MCF 10A (cell line): ENCODE measurements at regions not wholly inside any gene's neighbourhood (a gene's known extent, or its start where the extent isn't known, plus 50 kb on each side); places are given as distances from the start of the nearest gene placed in this dataset.

ENCODE experiments used
- BruUV-seq: library from RNA; stranded (reverse); fragments of 400-500 nt; replicated peaks from 2 replicates; lab custom pipeline; 2021; lab: Mats Ljungman, UMichigan
- CTCF ChIA-PET: fragments of 300-600 bp; sonication (Branson Sonifier 250); formaldehyde crosslinking; extraction: SDS; loops from one replicate; lab custom pipeline; 2021; ENCODE audit warnings: antibody characterized with exemption, inconsistent platforms; lab: Yijun Ruan, JAX
- POLR2A ChIA-PET: fragments of 300-600, 350-650 bp; sonication (Branson Sonifier 250); formaldehyde crosslinking; extraction: SDS; loops from one replicate; lab custom pipeline; 2020; ENCODE audit warnings: antibody characterized with exemption, inconsistent platforms; lab: Yijun Ruan, JAX
- DNase-seq: peaks from one replicate; pipeline ENCODE4 v3.0.0-alpha.2; 2018; ENCODE audit not compliant: unreplicated experiment
- H3K27ac Mint-ChIP-seq: one replicate; pipeline ENCODE4 v1.8.0; 2022; ENCODE audit warnings: mild to moderate bottlenecking, low read depth, mixed read lengths; ENCODE audit not compliant: unreplicated experiment
- H3K27me3 Mint-ChIP-seq: one replicate; pipeline ENCODE4 v1.8.0; 2022; ENCODE audit warnings: mixed read lengths; ENCODE audit not compliant: insufficient read depth, unreplicated experiment
- H3K36me3 Mint-ChIP-seq: one replicate; pipeline ENCODE4 v1.8.0; 2022; ENCODE audit warnings: mild to moderate bottlenecking, moderate library complexity, mixed read lengths; ENCODE audit not compliant: insufficient read depth, unreplicated experiment
- H3K4me1 Mint-ChIP-seq: one replicate; pipeline ENCODE4 v1.8.0; 2022; ENCODE audit warnings: mixed read lengths; ENCODE audit not compliant: insufficient read depth, unreplicated experiment
- H3K4me3 Mint-ChIP-seq: one replicate; pipeline ENCODE4 v1.8.0; 2022; ENCODE audit warnings: mild to moderate bottlenecking, moderate library complexity, mixed read lengths; ENCODE audit not compliant: unreplicated experiment
- H3K9me3 Mint-ChIP-seq: one replicate; pipeline ENCODE4 v1.8.0; 2022; ENCODE audit warnings: mixed read lengths; ENCODE audit not compliant: unreplicated experiment
- CTCF ChIP-seq: fragments of 200-600 bp; IDR thresholded peaks from one replicate; pipeline ENCODE4 v1.8.0; 2022; ENCODE audit warnings: antibody characterized with exemption, mild to moderate bottlenecking; ENCODE audit not compliant: unreplicated experiment
- intact Hi-C: fragments of 100-400 bp; cut with micrococcal nuclease; formaldehyde crosslinking; loops from 2 replicates; pipeline ENCODE4 v1.14.1; 2022

- Mint-ChIP-seq H3K27me3 (no peaks in the 10 kb centered on the region), H3K9me3 (no peaks in the 10 kb centered on the region), H3K36me3 (no peaks in the 10 kb centered on the region), H3K27ac (no peak overlapping the region), H3K4me3 (no peak overlapping the region), H3K4me1 (peaks cover 15% of the 10 kb centered on the region)
- ChIA-PET POLR2A (interaction anchor here (1.3 kb wide), 1 partner anchor 24 kb away, joined by 4 read pairs; no protein-coding TSS in a partner anchor), CTCF (interaction anchor here (0.7 kb wide), 1 partner anchor 68 kb away, joined by 3 read pairs; no protein-coding TSS in a partner anchor)
- intact Hi-C loops, result no loop called here
- TF ChIP-seq CTCF, result no peak
- no peak for DNase-seq
- BruUV-seq, result no TSS peak
Observed at GRCh38 chr3:95899911-95900310, 914.5 kb upstream of the EPHA6 start.

- Mint-ChIP-seq H3K27ac (no peak overlapping the region), H3K9me3 (no peaks in the 10 kb centered on the region), H3K27me3 (no peaks in the 10 kb centered on the region), H3K36me3 (no peaks in the 10 kb centered on the region), H3K4me1 (peaks cover 18% of the 10 kb centered on the region), H3K4me3 (no peak overlapping the region)
- no TSS peak for BruUV-seq
- ChIA-PET CTCF (no interaction called here), POLR2A (no interaction called here)
- no peak for TF ChIP-seq CTCF
- no peak for DNase-seq
- intact Hi-C loops, result no loop called here
Observed at GRCh38 chr3:95901948-95902347, 912.4 kb upstream of the EPHA6 start.

GRCh38 chr3:95905182-95905581 is 909.2 kb upstream of the EPHA6 start:
- Mint-ChIP-seq H3K4me1 (peaks cover 12% of the 10 kb centered on the region), H3K9me3 (no peaks in the 10 kb centered on the region), H3K4me3 (no peak overlapping the region), H3K27me3 (no peaks in the 10 kb centered on the region), H3K27ac (no peak overlapping the region), H3K36me3 (no peaks in the 10 kb centered on the region)
- DNase-seq, result no peak
- intact Hi-C loops, result no loop called here
- ChIA-PET POLR2A (no interaction called here), CTCF (no interaction called here)
- no peak for TF ChIP-seq CTCF
- no TSS peak for BruUV-seq

- Mint-ChIP-seq H3K9me3 (no peaks in the 10 kb centered on the region), H3K4me1 (peaks cover 4% of the 10 kb centered on the region), H3K4me3 (no peak overlapping the region), H3K27ac (no peak overlapping the region), H3K36me3 (no peaks in the 10 kb centered on the region), H3K27me3 (no peaks in the 10 kb centered on the region)
- TF ChIP-seq CTCF, result no peak
- intact Hi-C loops, result no loop called here
- ChIA-PET POLR2A (no interaction called here), CTCF (no interaction called here)
- no TSS peak for BruUV-seq
- DNase-seq, result no peak
Observed at GRCh38 chr3:95911767-95912166, 902.6 kb upstream of the EPHA6 start.
